K562 (cell line): ENCODE measurements at regions not wholly inside any gene's neighbourhood (a gene's known extent, or its start where the extent isn't known, plus 50 kb on each side); places are given as distances from the start of the nearest gene placed in this dataset.

Experiments used
- ATAC-seq: fragments of 200-7000 bp; cut with Tn5 transposase; 3 replicates; pipeline ENCODE4 v1.9.1; 2020; ENCODE audit warnings: moderate library complexity
- BruUV-seq: library from RNA; stranded (reverse); fragments of 400-500 nt; replicated peaks from 2 replicates; lab custom pipeline; 2021; lab: Mats Ljungman, UMichigan
- CTCF ChIA-PET: fragments of 300-600 bp; formaldehyde crosslinking; extraction: SDS; loops from one replicate; lab custom pipeline; 2021; ENCODE audit warnings: low intra/inter-chr PET ratio; lab: Yijun Ruan, JAX
- POLR2A ChIA-PET: fragments of 300-600, 350-650 bp; sonication (Branson Sonifier 250); formaldehyde crosslinking; extraction: SDS; loops from one replicate; lab custom pipeline; 2021; ENCODE audit warnings: antibody characterized with exemption, inconsistent platforms; lab: Yijun Ruan, JAX
- DNase-seq, 4 experiments: peaks; one replicate each; pipeline versions ENCODE4 v3.0.0 to v3.0.0-alpha.2; 2011 to 2018; ENCODE audit warnings: low spot score in 3 of 4, mixed read lengths in 3 of 4; ENCODE audit errors: extremely low read depth in 1 of 4
- FAIRE-seq: peaks from 2 replicates; lab custom pipeline; 2011; peaks lifted over from hg19 to GRCh38; lab: Jason Lieb, UNC
- H2AFZ ChIP-seq: 2 replicates; pipeline ENCODE4 v1.6.0; 2011; ENCODE audit warnings: low read depth, low read length, control low read depth, inconsistent platforms
- H3K27ac ChIP-seq: fragments of 200-600 bp; 3 replicates; pipeline ENCODE4 v1.8.0; 2011; ENCODE audit warnings: low read depth, mild to moderate bottlenecking, control low read depth, inconsistent platforms, low read length, moderate library complexity, mixed read lengths; ENCODE audit errors: extremely low read depth
- H3K27me3 ChIP-seq, 2 experiments: fragments of 300-600 bp in 1 of 2; 2 replicates in 1 of 2; 3 replicates in 1 of 2; pipeline versions ENCODE4 v1.6.0 to v1.8.0; 2011; ENCODE audit warnings: inconsistent platforms in 2 of 2, low read length in 2 of 2, mild to moderate bottlenecking in 1 of 2, mixed read lengths in 1 of 2, moderate library complexity in 1 of 2; ENCODE audit not compliant: control insufficient read depth in 2 of 2, insufficient read depth in 2 of 2
- H3K36me3 ChIP-seq: fragments of 300-600 bp; 3 replicates; pipeline ENCODE4 v1.8.0; 2011; ENCODE audit warnings: mild to moderate bottlenecking, low read length, inconsistent platforms; ENCODE audit not compliant: control insufficient read depth, insufficient read depth
- H3K4me1 ChIP-seq, 2 experiments: fragments of 200-600 bp in 1 of 2; replicated peaks in 1 of 2; 2 replicates in 1 of 2; 3 replicates in 1 of 2; pipeline versions ENCODE4 v1.5.1 to v1.8.0; 2011; ENCODE audit warnings: inconsistent platforms in 2 of 2, low read length in 2 of 2, mild to moderate bottlenecking in 1 of 2, mixed read lengths in 1 of 2, moderate library complexity in 1 of 2; ENCODE audit not compliant: control insufficient read depth in 2 of 2, insufficient read depth in 2 of 2
- H3K4me2 ChIP-seq: 2 replicates; pipeline ENCODE4 v1.6.1; 2011; ENCODE audit warnings: low read length, control low read depth, inconsistent platforms, mixed read lengths; ENCODE audit not compliant: insufficient read depth
- H3K4me3 ChIP-seq: fragments of 200-600 bp; sonication (generic), shearing (Covaris generic); 2 replicates; pipeline ENCODE4 v1.5.1; 2016; ENCODE audit warnings: control low read depth, inconsistent platforms
- H3K79me2 ChIP-seq: fragments of 200-600 bp; 3 replicates; pipeline ENCODE4 v1.8.0; 2011; ENCODE audit warnings: low read length, inconsistent platforms; ENCODE audit not compliant: control insufficient read depth, insufficient read depth
- H3K9ac ChIP-seq, 2 experiments: 2 replicates each; pipeline versions ENCODE4 v1.6.0 to v1.6.1; 2011; ENCODE audit warnings: low read depth in 2 of 2, low read length in 2 of 2, control low read depth in 1 of 2, inconsistent platforms in 1 of 2, mild to moderate bottlenecking in 1 of 2, mixed read lengths in 1 of 2; ENCODE audit not compliant: insufficient read depth in 1 of 2
- H3K9me1 ChIP-seq: one replicate; pipeline ENCODE4 v1.6.0; 2011; ENCODE audit warnings: inconsistent platforms, mild to moderate bottlenecking, low read length, moderate library complexity; ENCODE audit not compliant: control insufficient read depth, insufficient read depth
- H3K9me3 ChIP-seq: replicated peaks from 2 replicates; pipeline ENCODE4 v1.5.1; 2011; ENCODE audit warnings: low read depth, low read length, inconsistent platforms; ENCODE audit not compliant: control insufficient read depth, insufficient read depth
- H4K20me1 ChIP-seq: replicated peaks from 2 replicates; pipeline ENCODE4 v1.6.1; 2011; ENCODE audit warnings: low read length, inconsistent platforms, mixed read lengths; ENCODE audit not compliant: control insufficient read depth, insufficient read depth
- CBFA2T2 ChIP-seq: fragments of 450-650 bp; conservative IDR thresholded peaks from 2 replicates; pipeline ENCODE4 v1.6.1; 2017; ENCODE audit warnings: mild to moderate bottlenecking
- CBX5 ChIP-seq: IDR thresholded peaks from 2 replicates; pipeline ENCODE4 v1.6.1; 2014; ENCODE audit warnings: low read depth, borderline replicate concordance
- CCNT2 ChIP-seq: IDR thresholded peaks from 2 replicates; pipeline ENCODE4 v1.6.1; 2011; ENCODE audit warnings: borderline replicate concordance, low read depth, mild to moderate bottlenecking, moderate library complexity, mixed read lengths, low read length; ENCODE audit not compliant: insufficient read length; ENCODE audit errors: extremely low read depth
- HDAC1 ChIP-seq, 2 experiments: fragments of 450-650 bp; IDR thresholded peaks; 2 replicates each; pipeline ENCODE4 v1.6.1; 2016 to 2017; ENCODE audit warnings: inconsistent platforms in 1 of 2, mild to moderate bottlenecking in 1 of 2, moderate library complexity in 1 of 2
- HNRNPLL ChIP-seq: fragments of 200-400 bp; formaldehyde crosslinking; IDR thresholded peaks from 2 replicates; pipeline ENCODE4 v1.6.1; 2017; ENCODE audit warnings: low read length, low read depth, mild to moderate bottlenecking; ENCODE audit not compliant: poor library complexity, severe bottlenecking
- NFIC ChIP-seq: fragments of 450-650 bp; IDR thresholded peaks from 2 replicates; pipeline ENCODE4 v1.6.1; 2017; ENCODE audit warnings: mild to moderate bottlenecking, inconsistent platforms
- RB1 ChIP-seq: fragments of 450-650 bp; IDR thresholded peaks from 2 replicates; pipeline ENCODE4 v1.6.1; 2017; ENCODE audit warnings: low read depth, mild to moderate bottlenecking
- RCOR1 ChIP-seq, 2 experiments: IDR thresholded peaks; 2 replicates each; pipeline ENCODE4 v1.6.1; 2012; ENCODE audit warnings: low read depth in 2 of 2, low read length in 2 of 2, borderline replicate concordance in 1 of 2, improper control_type of control experiment in 1 of 2
- TAF1 ChIP-seq: IDR thresholded peaks from 2 replicates; pipeline ENCODE4 v1.6.1; 2011; ENCODE audit warnings: mild to moderate bottlenecking, low read length, moderate library complexity; ENCODE audit not compliant: insufficient read depth, control insufficient read depth, severe bottlenecking; ENCODE audit errors: extremely low read depth
- ZNF586 ChIP-seq: fragments of 450-650 bp; formaldehyde crosslinking; conservative IDR thresholded peaks from 2 replicates; pipeline ENCODE4 v1.4.0; 2020; ENCODE audit warnings: mild to moderate bottlenecking, moderate library complexity
- ZNF785 ChIP-seq: fragments of 250-450 bp; sonication (Bioruptor Pico); IDR thresholded peaks from 2 replicates; pipeline ENCODE4 v1.4.0; 2020; ENCODE audit warnings: mild to moderate bottlenecking
- WGBS: fragments of 100-300 bp; shearing (Covaris generic); methylation state at CpG from one replicate; pipeline ENCODE4 v1.1.6; 2016; ENCODE audit warnings: low coverage, mixed read lengths; ENCODE audit not compliant: insufficient coverage; ENCODE audit errors: missing lambda C conversion rate; 5-methylcytosine and 5-hydroxymethylcytosine counted together
- in situ Hi-C: fragments of 300-500 bp; cut with MboI; formaldehyde crosslinking; loops from 4 replicates; pipeline ENCODE4 v1.15.0; 2018; ENCODE audit warnings: inconsistent platforms, mixed read lengths
- intact Hi-C: fragments of 100-400 bp; cut with micrococcal nuclease; formaldehyde crosslinking; loops from 2 replicates; pipeline ENCODE4 v1.14.2; 2022
- TF ChIP-seq, protein P1 (sequence below): sonication (generic); formaldehyde crosslinking; IDR thresholded peaks from 2 replicates; pipeline ENCODE4 v1.5.0; 2020; ENCODE audit warnings: missing genetic modification reagents
- TF ChIP-seq, protein P2 (sequence below): fragments of 450-650 bp; formaldehyde crosslinking; IDR thresholded peaks from 2 replicates; pipeline ENCODE4 v1.4.0; 2020; ENCODE audit warnings: mild to moderate bottlenecking, moderate library complexity
- TF ChIP-seq, protein P3 (sequence below): IDR thresholded peaks from 3 replicates; pipeline ENCODE4 v1.6.1; 2011; ENCODE audit warnings: borderline replicate concordance, mild to moderate bottlenecking; ENCODE audit not compliant: insufficient read length, insufficient read depth
- TF ChIP-seq, protein P4 (sequence below): fragments of 250-450 bp; sonication (Bioruptor Pico); IDR thresholded peaks from 2 replicates; pipeline ENCODE4 v1.5.0; 2021

DNA sequence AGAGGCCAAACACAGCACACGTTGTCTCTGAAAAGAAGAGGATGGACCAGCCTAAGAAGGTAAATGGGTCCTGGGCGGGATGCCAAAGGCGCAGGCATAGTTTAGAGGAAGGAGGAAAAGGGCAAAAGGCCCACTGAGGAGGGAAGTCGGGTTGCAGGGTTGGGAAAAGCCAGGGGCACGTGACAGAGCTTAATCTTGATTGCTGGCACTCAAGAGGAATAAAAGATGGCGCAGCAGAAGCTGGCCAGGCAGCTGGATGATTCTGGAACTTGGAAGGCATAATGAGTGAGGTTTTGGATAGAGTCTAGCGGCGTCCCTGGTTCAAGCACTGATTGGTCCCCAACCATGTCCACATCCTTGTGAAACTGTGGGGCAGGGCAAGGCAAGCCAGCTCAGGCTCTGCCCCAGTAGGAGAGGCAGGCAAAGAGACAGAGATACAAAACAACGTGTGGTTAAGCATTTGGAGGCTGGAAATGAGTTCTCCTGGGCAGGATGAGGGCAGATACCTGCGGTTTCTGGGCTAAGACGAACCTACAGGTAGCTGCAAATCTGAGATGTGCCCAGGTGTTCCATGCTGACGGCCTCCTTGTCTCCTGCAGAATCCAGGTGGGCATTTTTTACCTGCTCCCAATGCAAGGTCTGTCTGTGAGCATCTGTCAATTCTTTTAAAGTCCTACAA is 52.7 kb upstream of the CIBAR2 start:
- no peak overlapping the region for H3K27ac ChIP-seq
- no peak for FAIRE-seq
- intact Hi-C loops (no loop called here), in situ Hi-C loops (no loop called here)
- peaks cover 4 to 30% of the 10 kb centered on the region in 2 experiments; a peak in 4 of 5 replicates for H3K4me1 ChIP-seq
- ChIA-PET POLR2A (interaction anchor here (0.6 to 1.5 kb wide), 3 partner anchors 10 to 88 kb away, joined by 3 read pairs; no protein-coding TSS in a partner anchor), CTCF (no interaction called here)
- H3K9me1 ChIP-seq: no peaks in the 10 kb centered on the region
- no peak overlapping the region for H3K4me2 ChIP-seq
- H4K20me1 ChIP-seq: peaks cover 11% of the 10 kb centered on the region; the same call in 1 of the 2 replicates
- peaks cover 3% of the 10 kb centered on the region; the same call in 2 of the 3 replicates for H3K79me2 ChIP-seq
- no peak overlapping the region for H3K4me3 ChIP-seq
- no peak overlapping the region for H3K9ac ChIP-seq
- ATAC-seq: no peak
- 12% methylated on average over 12 of the region's 12 CpGs for WGBS
- no peak for DNase-seq
- no peak overlapping the region for H2AFZ ChIP-seq
- H3K27me3 ChIP-seq: peaks cover 10 to 36% of the 10 kb centered on the region in 2 experiments; a peak in 4 of 5 replicates
- no peaks in the 10 kb centered on the region for H3K36me3 ChIP-seq
- no peaks in the 10 kb centered on the region for H3K9me3 ChIP-seq
- BruUV-seq: no TSS peak
- TF ChIP-seq ZNF586 (CRISPR knock-in tag) (no peak), RB1 (no peak), NFIC (peak; percentile 19; the same call in 1 of the 2 replicates), RCOR1 (IDR thresholded peaks at IDR 0.05; ENCODE audit: borderline replicate concordance in 1 of 2, low read depth in 2 of 2, low read length in 2 of 2) (no peak), HDAC1 (IDR thresholded peaks at IDR 0.05) (no peak), CBX5 (no peak), ZNF785 (CRISPR knock-in tag) (no peak), CCNT2 (no peak), HNRNPLL (no peak), CBFA2T2 (no peak), TAF1 (no peak)
- TF ChIP-seq, protein P1, sequence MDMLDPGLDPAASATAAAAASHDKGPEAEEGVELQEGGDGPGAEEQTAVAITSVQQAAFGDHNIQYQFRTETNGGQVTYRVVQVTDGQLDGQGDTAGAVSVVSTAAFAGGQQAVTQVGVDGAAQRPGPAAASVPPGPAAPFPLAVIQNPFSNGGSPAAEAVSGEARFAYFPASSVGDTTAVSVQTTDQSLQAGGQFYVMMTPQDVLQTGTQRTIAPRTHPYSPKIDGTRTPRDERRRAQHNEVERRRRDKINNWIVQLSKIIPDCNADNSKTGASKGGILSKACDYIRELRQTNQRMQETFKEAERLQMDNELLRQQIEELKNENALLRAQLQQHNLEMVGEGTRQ (CRISPR knock-in tag): peak; percentile 70
- TF ChIP-seq, protein P2, sequence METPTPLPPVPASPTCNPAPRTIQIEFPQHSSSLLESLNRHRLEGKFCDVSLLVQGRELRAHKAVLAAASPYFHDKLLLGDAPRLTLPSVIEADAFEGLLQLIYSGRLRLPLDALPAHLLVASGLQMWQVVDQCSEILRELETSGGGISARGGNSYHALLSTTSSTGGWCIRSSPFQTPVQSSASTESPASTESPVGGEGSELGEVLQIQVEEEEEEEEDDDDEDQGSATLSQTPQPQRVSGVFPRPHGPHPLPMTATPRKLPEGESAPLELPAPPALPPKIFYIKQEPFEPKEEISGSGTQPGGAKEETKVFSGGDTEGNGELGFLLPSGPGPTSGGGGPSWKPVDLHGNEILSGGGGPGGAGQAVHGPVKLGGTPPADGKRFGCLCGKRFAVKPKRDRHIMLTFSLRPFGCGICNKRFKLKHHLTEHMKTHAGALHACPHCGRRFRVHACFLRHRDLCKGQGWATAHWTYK (CRISPR knock-in tag): no peak
- TF ChIP-seq, protein P3, sequence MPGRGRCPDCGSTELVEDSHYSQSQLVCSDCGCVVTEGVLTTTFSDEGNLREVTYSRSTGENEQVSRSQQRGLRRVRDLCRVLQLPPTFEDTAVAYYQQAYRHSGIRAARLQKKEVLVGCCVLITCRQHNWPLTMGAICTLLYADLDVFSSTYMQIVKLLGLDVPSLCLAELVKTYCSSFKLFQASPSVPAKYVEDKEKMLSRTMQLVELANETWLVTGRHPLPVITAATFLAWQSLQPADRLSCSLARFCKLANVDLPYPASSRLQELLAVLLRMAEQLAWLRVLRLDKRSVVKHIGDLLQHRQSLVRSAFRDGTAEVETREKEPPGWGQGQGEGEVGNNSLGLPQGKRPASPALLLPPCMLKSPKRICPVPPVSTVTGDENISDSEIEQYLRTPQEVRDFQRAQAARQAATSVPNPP: no peak
- TF ChIP-seq, protein P4, sequence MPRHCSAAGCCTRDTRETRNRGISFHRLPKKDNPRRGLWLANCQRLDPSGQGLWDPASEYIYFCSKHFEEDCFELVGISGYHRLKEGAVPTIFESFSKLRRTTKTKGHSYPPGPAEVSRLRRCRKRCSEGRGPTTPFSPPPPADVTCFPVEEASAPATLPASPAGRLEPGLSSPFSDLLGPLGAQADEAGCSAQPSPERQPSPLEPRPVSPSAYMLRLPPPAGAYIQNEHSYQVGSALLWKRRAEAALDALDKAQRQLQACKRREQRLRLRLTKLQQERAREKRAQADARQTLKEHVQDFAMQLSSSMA (CRISPR knock-in tag): no peak
